ENCODE measurements at regions not wholly inside any gene's neighbourhood (a gene's known extent, or its start where the extent isn't known, plus 50 kb on each side); places are given as distances from the start of the nearest gene placed in this dataset.

DNA sequence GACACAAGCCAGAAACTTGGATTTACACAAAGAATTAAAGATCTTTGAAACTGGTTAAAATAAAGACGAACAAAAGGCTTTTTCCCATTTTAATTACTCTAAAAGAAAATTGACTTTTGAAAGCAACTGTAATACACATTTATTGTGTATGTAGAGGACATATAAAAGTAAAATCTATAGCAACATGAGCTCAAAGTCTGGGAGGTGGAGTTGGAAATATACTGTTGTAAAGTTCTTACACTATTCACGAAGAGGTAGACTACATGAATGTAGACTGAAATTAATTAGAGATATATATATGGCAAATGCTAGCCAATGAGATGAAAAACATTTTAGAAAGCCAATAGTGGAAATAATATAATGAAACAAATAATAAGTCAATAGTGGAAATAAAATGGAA is 251.0 kb downstream of the AHR start:
- no peak for TF ChIP-seq NFRKB (IDR thresholded peaks at IDR 0.05)
- no peak for TF ChIP-seq LEF1 (IDR thresholded peaks at IDR 0.05; ENCODE audit: borderline replicate concordance)
- TF ChIP-seq PKNOX1 (IDR thresholded peaks at IDR 0.05): no peak
- no peak for TF ChIP-seq BHLHE40 (IDR thresholded peaks at IDR 0.05; ENCODE audit: borderline replicate concordance)
- TF ChIP-seq SP1 (IDR thresholded peaks at IDR 0.05): no peak
- no peak for TF ChIP-seq ELF4 (IDR thresholded peaks at IDR 0.05)
- no peak for TF ChIP-seq FOXA1 (IDR thresholded peaks at IDR 0.05)
- no peak for TF ChIP-seq ARNT (IDR thresholded peaks at IDR 0.05)
- TF ChIP-seq TARDBP (IDR thresholded peaks at IDR 0.05): no peak
